GM13976 (cell line): ENCODE measurements at regions not wholly inside any gene's neighbourhood (a gene's known extent, or its start where the extent isn't known, plus 50 kb on each side); places are given as distances from the start of the nearest gene placed in this dataset.
"Not testable (repeated sequence)": the region's sequence is repeated elsewhere in the genome, so short reads cannot be mapped to it uniquely, and the experiment has no call there.

Source experiments
- DNase-seq: peaks from one replicate; pipeline ENCODE4 v3.0.0; 2012; ENCODE audit warnings: low spot score
- in situ Hi-C: fragments of 300-500 bp; cut with MboI; formaldehyde crosslinking; loops from one replicate; pipeline ENCODE4 v1.12.0; 2022; ENCODE audit warnings: low sequenced_read_pairs, mixed read lengths, inconsistent platforms; ENCODE audit not compliant: unreplicated experiment
- TF ChIP-seq, protein P1 (sequence below): IDR thresholded peaks from 2 replicates; pipeline ENCODE4 v1.5.1; 2012; ENCODE audit warnings: borderline replicate concordance, mild to moderate bottlenecking; ENCODE audit not compliant: insufficient read depth; ENCODE audit errors: extremely low read depth, missing control alignments, control extremely low read depth

DNA sequence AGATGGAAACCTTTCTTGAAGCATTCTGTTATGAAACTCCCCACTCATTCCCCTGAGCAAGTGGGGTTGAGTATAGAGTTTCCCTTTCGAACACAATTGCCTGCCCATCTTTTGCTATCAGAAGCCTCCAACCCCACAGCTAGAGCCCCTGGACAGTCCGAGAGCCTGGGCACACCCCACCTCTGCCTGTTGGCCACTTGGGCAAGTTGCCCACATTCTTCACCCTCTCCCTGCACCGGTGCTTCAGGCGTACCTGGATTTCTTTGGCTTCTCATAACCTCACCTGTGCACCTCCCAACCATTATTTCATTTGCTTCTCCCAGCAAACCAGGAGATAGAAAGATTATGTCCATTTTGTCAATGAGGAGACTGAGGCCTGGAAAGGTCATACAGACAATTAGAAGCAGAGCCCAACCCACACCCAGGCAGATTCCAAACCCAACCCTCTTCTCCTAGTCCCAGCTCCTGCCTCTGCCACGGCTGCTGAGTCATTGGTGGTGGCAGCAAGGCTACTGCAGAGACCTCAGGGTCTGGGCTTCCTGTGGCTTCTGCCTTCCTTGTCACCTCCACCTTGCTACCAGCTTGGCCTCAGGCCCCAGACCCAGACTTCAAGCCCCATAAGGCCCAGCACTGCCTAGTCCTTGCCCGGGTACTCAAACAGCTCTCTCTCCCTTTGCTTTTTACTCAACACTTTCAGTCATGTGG lies 118.7 kb upstream of the ZBTB40 start:
- in situ Hi-C loops: no loop called here
- TF ChIP-seq, protein P1, sequence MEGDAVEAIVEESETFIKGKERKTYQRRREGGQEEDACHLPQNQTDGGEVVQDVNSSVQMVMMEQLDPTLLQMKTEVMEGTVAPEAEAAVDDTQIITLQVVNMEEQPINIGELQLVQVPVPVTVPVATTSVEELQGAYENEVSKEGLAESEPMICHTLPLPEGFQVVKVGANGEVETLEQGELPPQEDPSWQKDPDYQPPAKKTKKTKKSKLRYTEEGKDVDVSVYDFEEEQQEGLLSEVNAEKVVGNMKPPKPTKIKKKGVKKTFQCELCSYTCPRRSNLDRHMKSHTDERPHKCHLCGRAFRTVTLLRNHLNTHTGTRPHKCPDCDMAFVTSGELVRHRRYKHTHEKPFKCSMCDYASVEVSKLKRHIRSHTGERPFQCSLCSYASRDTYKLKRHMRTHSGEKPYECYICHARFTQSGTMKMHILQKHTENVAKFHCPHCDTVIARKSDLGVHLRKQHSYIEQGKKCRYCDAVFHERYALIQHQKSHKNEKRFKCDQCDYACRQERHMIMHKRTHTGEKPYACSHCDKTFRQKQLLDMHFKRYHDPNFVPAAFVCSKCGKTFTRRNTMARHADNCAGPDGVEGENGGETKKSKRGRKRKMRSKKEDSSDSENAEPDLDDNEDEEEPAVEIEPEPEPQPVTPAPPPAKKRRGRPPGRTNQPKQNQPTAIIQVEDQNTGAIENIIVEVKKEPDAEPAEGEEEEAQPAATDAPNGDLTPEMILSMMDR: no peak
- no peak for DNase-seq

DNA sequence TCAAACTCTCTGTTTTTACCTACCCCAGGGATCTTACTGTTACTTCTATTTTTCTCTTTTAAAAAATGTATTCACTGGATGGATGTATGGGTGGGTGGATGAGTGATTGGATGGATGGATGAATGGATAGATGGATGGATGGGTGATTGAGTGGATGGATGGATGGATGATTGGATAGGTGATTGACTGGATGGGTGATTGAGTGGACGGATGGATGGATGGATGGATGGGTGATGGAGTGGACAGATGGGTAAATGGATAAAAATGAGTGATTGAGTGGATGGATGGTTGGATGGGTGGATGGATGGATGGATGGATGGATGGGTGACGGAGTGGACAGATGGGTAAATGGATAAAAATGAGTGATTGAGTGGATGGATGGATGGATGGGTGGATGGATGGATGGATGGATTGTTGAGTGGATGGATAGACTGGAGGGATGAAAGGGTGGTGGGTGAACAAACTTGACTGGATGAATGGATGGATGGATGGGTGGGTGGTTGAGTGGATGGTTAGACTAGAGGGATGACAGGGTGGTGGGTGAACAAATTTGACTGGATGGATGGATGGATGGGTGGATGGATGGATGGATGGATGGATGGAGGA lies 118.0 kb upstream of the ZBTB40 start:
- DNase-seq: no peak
- in situ Hi-C loops: no loop called here
- TF ChIP-seq, protein P1: no peak

DNA sequence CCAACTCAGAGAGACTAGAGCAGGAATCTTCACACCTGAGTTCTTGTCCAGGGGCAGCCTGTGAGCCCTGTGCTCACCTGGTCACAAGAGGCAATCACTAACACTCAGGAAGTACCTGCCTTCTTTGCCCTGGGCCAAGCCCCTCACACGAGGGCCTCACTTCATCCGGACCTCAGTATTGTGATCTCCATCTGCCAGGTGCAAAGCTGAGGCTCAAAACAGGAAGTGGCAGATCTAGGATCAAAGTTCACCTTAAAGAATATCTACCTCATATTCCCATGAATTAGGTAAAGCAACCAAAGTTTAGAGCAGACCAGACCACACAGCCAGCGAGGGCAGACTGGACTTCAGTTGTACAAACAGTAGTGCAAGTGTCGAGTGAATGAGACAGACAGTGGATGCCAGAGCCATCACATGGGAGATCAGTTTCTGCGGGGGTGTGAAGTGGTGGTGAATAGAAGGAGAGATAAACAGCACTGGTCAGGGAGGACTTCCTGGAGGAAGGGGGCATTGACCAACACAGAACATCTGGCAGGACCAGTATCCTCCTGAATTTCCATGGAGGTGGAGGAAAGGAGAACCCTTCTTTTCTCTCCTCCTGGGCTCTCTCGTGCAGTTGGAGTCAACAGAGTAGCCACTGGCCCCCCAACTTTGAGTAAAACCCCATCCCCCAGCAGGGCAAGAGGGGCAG lies 116.6 kb upstream of the ZBTB40 start:
- no peak for DNase-seq
- in situ Hi-C loops: no loop called here
- TF ChIP-seq, protein P1: no peak

DNA sequence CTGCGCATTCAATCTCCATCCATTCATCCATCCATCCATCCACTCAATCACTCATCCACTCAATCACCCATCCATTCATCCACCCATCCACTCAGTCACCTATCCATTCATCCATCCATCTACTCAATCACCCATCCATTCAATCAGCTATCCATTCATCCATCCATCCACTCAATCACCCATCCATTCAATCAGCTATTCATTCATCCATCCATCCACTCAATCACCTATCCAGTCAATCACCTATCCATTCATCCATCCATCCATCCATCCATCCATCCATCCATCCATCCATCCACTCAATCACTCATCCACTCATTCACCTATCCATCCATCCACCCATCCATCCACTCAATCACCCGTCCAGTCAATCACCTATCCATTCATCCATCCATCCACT lies 115.4 kb upstream of the ZBTB40 start:
- in situ Hi-C loops, DNase-seq: not testable (repeated sequence)

DNA sequence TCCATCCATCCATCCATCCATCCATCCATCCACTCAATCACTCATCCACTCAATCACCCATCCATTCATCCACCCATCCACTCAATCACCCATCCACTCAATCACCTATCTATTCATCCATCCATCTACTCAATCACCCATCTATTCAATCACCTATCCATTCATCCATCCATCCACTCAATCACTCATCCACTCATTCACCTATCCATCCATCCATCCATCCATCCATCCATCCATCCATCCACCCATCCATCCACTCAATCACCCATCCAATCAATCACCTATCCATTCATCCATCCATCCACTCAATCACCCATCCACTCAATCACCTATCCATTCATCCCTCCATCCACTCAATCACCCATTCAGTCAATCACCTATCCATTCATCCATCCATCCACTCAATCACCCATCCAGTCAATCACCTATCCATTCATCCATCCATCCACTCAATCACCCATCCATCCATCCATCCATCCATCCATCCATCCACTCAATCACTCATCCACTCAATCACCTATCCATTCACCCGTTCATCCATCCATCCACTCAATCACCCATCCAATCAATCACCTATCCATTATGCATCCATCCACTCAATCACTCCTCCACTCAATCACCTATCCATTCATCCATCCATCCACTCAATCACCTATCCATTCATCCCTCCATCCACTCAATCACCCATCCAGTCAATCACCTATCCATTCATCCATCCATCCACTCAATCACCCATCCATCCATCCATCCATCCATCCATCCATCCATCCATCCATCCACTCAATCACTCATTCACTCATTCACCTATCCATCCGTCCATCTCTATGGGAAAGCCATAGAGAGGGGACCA lies 114.7 kb upstream of the ZBTB40 start:
- in situ Hi-C loops, DNase-seq: not testable (repeated sequence)

DNA sequence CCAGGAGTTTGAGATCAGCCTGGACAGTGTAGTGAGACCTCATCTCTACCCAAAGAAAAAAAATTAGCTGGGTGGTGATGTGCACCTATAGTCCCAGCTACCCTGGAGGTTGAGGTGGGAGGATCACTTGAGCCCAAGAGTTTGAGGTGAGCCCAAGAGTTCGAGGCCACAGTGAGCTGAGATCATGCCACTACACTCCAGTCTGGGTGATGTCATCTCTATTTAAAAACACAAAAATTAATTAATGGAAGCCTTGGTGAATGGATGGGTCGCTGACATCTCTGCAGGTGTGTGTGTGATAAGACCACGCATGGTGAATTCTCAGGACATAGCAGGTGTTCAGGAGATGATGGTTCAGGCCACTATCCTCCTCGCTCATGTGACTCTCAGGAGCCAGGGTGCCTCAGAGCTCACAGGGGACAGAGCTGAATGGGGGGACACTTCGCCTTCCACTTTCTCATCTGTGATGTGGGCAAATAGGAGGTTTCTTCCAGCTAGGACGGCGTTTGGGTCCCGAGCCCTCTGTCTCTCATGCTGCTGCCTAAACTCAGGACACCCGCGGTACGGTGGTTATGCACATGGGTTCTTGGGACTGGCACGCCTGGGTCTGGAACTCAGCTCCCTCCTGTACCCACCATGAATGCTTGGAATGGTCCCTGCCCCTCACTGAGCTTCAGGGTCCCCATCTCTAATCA lies 113.4 kb upstream of the ZBTB40 start:
- no peak for DNase-seq
- TF ChIP-seq, protein P1: no peak
- in situ Hi-C loops: no loop called here

DNA sequence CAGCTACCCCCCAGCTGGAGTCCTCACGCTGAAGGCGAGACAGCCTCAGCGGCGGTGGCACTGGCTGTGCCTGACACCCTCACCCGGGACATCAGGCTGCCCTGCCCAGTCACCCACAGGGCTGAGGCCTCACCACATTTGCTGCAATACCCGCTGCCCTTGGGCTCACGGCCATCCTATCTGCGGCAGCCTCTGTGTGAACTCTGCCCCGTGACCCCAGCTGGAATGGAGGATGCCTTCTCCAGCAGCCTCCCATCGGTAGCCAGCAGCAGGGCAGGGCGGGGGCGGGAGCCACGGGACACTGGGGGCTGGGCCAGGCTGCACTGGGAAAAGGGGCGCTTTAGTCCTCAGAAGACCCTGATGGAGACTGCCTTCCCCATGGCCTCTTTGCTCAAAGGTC lies 112.4 kb upstream of the ZBTB40 start:
- in situ Hi-C loops: no loop called here
- TF ChIP-seq, protein P1: no peak
- DNase-seq: no peak
